ENCODE measurements at regions not wholly inside any gene's neighbourhood (a gene's known extent, or its start where the extent isn't known, plus 50 kb on each side); places are given as distances from the start of the nearest gene placed in this dataset.

DNA sequence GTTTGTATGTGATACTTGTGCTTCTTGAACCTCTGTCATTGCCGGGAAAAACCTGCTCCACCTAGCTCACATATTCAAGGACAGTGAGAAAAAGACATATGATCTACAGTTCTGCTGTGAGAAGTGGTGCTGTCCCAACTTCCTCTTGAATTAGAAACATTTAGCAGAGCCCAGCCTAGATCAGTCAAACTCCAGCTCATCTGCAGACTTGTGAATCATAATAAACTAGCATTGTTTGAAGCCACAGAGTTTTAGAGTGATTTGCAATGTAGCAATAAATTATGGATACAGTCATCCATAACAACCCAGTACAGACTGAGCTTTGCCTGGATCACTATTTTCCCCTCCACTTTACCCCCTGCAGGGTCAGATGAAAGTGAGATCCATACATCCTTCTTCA lies 497.8 kb downstream of the PLA2G4A start:
- DNase-seq: no peak

DNA sequence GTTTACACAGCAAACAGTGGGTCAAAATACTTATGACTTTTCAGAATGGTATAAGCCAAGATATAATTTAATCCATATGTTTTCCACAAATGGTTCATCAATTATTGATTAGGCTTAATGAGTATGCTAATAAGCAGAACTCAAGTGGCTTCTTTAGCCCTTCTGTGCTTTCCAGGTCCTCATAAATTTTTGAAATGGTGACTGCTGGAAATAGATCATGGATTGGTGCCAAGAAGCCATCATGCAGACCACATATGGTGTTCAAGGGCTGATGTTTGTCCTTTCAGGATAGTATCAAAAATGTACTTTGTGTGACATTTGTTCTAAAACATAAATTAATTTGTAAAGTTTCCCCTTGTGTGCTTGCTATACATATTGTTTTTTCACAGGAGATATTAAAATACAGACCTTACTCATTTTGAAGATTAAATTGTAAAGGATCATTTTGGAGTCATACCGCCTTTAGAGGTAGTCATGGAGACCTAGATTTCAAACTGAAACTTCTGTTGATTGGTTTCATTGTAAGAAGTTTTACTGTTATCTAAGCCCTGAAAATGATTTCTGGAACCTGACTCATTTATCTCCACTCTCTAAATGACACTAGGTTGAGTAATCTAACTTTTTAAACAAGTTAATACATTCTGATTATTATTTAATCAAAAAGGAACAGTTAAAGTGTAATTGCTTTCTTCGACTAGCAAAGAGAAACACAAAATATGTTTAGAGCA lies 507.9 kb downstream of the PLA2G4A start:
- DNase-seq: no peak

DNA sequence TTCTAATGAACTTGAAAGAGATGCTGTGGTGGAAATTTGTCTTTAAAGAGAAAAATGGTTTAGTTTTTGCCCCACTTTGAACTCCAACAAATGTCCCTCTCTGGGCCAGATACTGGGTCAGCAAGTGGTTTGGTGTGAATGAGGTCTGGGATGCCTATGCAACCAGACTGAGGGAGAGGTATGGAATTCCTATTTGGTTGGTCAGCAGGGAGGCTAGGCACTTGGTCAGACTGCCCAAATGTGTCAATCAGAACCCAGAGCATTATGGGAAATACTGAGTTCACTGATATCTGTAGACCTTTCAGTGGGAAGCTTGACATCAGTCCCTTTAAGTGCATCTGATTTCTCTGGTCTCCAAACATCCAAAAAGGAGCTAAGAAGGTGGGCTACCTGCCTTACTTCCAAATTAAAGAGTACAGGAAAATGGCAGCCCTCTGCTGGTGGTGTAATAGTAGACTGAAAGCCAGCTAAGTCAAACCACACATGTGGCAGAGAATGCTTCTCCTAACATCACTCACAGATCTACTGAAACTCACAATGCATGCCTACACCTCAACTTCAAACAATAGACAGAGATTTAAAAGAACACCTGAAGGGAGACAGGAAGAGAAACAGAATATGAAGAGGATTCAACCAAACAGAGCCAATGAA lies 510.1 kb downstream of the PLA2G4A start:
- no peak for DNase-seq

DNA sequence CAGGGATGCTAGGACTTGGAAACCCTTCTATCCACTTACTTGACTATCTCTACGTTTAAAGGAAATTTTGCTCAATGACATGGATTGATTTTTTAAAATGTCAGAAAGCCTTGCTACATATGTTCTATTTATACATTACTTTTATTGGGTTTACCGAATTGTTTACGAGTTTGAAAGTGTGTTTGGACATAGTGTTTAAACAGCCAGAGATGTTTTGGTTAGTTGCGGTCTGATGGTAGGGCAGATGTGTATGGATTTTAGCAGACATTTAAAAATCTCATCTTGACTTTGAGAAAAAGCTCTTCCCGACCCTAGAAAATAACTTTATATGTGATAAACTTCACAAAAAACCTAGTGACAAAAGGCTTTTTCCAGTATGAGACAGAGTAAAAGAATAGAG lies 513.7 kb downstream of the PLA2G4A start:
- DNase-seq: no peak

DNA sequence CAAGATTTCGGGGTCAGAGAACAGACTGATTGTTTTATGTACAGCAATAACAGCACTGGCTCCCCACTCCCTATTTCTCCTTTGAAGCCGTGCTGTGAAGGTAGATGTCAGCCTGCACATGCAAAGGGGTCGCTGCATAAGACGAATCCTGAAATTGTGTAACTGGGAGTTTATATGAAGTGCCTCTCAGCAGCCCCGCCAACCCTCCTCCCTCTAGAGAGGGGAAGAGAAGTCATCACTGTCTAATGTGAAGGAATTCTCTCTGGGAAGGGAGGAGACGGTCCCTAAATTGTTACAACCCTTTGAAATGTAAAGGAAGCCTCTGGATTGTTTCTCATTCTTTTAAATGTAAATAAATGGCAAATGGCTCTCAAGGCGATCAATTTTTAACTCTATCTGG lies 545.3 kb downstream of the PLA2G4A start:
- DNase-seq: no peak

DNA sequence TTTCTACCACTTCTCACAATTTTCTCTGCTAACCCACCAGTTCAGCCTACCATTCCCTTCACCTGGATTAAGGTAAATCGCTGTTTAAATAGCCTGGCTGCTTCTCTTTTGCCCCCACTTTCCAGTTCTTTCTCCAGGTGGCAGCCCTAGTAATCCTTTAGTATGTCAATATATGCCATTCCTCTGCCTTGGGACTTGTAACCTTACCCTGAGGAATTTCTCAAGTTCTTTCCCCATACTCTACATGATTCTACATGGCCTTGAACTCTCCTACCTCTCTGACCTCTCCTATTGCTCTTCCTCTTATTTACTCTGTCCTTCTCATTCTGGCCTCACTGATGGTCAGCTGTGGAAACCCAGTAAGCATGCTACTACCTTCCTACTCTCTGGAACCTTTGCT lies 546.0 kb downstream of the PLA2G4A start:
- no peak for DNase-seq

DNA sequence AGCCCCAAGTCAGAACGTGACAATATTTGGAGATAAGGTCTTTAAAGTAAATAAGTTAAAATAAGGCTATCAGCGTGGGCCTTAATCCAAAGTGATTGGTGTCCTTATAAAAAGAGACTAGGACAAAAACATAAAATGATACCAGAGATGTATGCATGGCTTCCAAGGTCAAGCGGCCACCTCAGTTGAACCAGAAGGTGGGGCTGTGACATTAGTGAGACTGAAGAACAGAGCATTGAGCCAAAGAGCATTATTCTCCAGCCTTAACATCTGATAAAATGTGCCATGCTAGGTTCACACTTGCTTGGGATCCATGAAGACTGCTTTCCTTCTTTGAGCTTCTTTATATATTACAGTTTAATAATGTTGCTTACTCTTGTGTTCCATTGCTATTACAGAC lies 554.6 kb downstream of the PLA2G4A start:
- no peak for DNase-seq

DNA sequence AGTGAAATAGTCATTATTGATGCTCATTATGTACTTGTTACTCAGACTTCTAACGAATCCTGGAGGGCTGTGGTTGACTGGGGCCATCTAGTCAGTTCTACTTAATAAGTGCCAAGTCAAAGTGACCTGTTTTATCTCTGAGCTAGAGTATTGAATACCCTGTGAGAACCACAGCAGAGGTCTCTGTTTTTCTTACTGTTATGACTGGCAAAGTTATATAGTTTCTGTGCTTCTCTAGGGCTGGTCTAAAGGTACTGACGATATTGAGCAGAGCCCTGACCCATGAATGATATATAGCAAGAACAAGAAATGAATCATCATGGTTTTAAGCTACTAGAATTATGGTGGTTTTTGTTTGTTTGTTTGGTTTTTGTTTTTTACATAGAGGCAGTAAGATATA lies 555.8 kb downstream of the PLA2G4A start:
- DNase-seq: no peak

DNA sequence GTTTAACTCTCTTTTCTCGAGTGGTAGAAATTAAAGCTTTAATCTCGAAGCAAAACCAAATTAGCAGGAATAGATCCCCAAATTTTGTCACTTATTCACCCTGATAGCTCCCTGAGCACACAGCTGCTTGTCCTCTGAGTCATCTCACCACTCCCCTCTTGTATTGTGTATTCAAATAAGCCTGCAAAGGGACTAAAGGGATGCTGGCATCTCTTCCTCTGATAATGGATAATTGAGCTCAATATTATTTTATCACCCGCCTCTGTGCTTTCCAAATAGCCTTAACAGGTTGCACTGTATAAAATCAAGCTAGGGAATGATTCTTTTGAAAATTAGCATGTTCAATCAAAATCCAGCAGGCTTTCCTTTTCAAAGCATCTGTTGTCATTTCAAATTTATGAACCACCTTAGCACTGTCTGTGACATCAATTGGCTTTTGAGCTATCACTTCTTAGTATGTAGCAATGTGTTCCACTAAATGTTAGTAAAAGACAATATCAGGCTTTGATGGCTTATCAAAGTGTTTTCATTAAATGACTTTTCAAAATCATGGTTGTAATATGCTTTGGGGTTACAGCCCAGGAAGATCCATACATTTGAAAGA lies 561.6 kb downstream of the PLA2G4A start:
- no peak for DNase-seq

DNA sequence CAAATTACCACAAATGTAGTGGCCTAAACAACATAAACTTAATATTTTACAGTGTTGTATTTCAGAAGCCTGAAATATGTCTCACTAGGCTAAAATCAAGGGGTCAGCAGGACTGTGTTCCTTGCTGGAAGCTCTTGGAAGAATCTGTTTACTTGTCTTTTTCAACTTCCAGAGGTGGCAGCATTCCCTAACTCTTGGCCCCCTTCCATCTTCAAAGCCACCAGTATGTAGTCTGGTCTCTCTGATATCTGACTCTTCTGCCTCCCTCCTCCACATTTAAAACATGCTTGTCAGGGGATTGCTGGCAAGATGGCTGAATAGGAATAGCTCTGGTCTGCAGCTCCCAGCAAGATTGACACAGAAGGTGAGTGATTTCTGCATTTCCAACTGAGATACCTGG lies 567.5 kb downstream of the PLA2G4A start:
- no peak for DNase-seq

DNA sequence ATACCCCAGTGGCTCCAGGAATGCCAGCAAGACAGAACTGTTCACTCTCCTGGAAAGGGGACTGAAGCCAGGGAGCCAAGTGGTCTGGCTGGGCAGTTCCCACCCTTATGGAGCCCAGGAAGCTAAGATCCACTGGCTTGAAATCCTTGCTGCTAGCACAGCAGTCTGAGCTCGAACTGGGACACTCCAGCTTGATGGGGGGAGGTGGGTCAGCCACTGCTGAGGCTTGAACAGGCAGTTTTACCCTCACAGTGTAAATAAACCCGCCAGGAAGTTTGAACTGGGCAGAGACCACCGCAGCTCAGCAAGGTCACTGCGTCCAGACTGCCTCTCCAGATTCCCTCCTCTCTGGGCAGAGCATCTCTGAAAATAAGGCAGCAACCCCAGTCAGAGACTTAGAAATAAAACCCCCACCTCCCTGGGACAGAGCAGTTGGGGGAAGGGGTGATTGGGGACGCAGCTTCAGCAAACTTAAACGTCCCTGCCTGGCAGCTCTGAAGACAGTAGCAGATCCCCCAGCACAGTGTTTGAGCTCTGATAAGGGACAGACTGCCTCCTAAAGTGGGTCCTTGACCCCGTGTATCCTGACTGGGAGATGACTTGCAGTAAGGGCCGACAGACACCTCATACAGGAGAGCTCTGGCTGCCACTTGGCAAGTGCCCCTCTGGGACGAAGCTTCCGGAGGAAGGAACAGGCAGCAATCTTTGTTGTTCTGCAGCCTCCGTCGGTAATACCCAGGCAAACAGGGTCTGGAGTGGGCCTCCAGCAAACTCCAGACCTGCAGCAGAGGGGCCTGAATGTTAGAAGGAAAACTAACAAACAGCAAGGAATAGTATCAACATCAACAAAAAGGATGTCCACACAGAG lies 568.4 kb downstream of the PLA2G4A start:
- DNase-seq: no peak

DNA sequence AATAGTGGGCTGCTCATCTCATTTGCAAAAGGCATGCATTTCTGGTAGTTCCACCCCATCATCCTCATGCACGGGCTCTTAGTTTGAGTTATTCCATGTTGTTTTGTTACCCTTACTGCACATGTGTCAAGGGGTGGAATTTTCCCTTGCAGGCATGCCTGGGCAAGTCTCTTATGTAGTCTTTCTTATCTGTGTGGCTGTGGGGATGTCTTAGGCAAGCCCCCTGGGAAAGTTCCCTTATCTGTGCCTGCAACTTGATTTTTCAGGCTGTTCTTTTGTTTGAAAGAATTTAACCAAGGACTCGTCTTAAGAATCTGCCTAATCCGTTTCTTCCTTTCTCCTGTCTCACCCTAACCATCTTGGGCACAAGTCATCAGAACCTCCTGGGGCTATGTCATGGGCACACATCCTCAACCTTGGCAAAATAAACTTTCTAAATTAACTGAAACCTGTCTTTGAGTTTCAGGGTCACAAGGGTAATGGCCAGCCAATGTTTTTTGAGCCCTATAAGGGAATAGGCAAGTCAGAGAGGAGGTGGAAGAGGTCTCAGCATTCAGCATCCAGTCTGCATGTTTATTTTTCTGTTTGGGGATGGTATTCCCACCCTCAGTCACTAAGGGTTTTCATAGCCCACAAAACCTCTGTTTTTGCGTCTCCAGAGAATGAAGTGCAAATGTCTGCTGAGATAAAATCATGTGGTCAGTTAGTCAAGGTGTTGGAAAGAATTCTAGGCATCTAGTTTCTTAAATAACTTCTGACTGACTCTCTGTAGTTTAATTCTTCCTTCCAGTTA lies 579.7 kb downstream of the PLA2G4A start:
- DNase-seq: no peak

DNA sequence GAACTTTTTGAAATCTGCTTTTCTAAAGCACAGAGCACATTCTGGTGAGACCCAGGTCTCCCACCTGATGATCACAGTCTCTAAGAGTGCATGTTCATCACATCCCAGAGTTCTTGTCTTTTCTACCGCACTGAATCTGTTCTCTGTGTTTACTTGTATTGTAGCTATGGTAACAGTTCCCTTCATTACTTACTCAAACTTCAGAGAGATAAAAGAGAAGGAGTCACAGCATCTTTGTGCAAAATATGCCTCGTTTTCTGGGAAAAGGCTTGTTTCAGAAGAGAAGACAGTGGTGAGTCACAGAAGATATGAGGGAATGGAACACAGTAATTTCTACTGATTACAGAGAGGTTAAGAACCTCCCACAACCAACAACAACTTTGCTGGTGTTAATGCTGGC lies 580.6 kb downstream of the PLA2G4A start:
- no peak for DNase-seq

DNA sequence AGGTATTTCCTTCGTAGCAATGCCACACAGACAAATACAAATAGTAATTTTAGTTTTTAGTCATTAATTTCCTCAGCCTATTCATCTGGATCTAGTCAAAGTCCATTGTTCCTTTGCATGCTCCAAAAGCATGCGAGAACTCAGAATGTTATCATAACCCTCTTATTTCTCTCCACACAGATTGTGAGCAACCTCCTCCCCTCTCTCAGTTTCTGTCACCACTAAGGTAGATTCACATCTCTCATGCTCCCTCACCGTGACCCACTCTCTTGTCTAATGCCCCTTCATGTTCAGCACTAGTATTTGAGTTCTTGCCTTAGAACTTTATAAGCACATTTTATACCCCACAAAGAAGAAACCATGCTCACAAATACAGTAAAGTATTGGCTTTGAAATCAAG lies 582.4 kb downstream of the PLA2G4A start:
- DNase-seq: no peak

DNA sequence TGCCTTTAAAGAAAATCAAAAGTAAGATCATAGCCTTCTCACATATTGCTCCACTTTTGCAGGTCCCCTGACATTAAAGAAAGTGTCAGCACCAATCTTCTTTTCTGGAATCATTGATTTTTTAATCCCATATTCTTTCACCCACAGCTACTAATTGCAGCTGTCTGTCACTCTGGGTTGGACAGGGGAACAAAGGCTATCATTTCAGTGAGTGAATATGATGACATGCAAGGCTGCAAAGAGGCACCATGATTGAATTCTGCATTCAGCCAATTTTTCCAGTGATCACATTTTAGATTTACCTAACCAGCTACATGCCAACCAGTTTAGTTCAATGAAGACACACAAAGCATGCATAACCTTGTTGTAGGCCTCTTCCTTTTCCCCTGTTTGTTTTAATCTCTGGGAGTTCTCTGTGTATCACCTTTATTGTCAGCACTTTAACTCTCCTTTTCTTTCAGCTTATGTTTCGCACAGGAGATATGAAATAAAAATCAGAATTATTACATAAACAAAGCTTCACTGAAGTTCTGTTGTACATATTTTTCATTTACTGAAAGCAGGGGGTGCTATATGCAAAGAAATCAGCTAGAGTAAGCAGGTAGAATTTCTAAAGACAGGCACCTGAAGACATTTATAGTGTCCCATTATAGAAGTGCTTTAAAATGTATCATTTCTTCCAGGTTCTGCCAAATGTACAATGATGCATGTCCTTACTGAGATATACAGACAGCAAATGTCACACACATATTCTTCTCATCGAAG lies 584.8 kb downstream of the PLA2G4A start:
- peak; percentile 19 for DNase-seq

DNA sequence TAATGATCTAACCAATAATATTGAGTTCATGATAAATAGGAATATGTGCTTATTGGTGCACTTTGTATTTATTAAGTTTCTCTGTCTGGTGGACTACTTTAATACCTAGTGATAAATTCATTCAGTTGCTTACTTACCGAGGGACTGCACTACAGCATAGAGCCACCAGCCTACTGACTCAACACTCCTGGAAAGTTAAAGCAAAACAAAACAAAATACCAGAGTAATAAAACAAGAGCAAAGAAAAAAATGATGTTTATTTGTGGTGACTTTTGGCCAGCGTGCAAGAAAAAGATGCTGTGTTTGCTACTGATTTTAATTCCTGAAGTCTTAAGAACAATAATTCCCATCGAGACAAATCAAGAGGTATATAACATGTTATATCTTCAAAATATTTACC lies 586.3 kb downstream of the PLA2G4A start:
- DNase-seq: no peak

DNA sequence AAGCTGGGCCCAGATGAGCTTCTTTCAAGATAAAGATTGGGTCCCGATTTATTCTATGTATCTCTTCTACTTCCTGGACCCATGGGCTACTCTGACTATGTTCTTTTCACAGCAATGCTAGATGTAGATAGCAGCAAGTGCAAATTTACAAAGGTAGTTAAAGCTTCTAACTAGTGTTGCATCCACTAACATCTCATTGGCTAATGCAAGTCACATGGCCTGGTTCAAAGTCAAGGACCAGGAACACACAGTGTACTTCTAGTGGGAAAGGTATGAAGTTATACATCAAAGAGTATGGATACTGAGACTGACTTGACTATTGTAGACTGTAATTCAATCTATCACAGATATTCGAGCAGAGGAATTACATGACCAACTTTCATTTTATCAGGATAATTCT lies 588.8 kb downstream of the PLA2G4A start:
- no peak for DNase-seq

DNA sequence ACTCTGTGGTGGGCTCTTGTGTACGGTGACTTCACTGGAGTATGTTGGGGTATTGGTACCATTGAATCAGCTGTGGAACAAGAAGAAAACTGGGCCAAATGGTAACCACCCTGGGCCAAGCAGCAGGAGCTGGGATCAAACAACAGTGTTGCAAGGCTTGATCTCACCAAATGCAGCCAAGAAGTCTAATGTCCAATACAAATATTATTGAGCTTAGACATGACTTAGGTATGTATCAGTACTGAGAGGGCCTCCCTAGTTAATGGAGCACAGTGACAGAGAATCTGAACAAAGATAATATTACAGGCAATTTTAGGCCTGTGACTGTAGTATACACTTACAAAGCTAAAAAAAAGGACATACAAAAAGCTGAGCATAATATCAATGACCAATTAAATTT lies 604.8 kb downstream of the PLA2G4A start:
- no peak for DNase-seq

DNA sequence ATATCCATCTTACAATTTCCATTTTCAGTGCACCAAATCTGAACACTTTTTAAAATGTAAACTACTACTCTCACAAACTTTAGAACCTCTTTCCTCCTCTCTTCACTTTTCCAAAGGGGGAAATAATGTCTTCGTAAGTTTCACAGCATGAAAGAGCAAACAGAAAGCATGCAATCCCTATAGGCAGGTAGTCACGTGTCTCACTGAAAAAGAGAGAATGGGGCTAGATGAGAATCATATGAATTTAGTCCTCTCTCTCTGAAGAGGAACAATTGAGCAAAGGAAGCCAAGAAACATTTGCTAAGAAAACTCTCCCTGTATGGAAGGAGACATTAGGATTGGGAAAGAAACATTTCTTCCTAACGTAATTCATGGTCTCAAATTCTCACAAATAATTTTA lies 613.9 kb downstream of the PLA2G4A start:
- DNase-seq: no peak

DNA sequence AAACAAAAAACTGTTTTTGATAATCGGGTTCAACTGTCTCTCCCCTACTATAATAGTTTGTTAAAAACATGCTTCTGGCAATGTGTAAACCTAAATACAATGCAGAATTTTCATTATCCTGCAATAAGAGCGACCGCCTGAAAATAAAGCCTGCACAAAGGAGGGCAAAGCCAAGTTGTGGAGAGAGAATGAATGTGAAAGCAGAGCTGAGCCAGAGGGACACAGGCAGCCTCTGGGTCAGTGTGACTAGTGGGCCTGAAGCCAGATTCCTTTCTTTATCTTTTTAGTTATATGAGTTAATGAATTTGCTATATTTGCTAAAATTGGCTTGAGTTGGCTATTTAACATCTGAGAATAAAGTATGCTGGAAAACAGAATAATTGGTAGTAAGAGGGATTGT lies 615.2 kb downstream of the PLA2G4A start:
- DNase-seq: no peak

DNA sequence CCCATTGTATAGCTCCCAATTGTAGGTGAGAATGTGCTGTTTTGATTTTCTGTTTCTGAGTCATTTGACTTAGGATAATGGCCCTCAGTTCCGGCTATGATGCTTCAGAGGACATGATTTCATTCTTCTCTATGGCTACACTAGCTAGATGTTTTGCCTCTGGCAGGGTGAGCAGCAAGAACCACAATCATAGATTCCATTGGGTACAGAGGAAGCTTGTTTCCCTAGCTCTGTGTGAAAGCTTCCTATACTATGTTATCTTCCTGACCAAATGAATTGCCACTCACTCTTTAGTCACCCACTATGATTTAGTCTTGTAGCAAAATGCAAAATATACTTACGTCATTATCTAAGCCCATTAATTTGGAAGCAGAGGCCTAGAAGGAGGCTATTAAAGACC lies 616.3 kb downstream of the PLA2G4A start:
- no peak for DNase-seq

DNA sequence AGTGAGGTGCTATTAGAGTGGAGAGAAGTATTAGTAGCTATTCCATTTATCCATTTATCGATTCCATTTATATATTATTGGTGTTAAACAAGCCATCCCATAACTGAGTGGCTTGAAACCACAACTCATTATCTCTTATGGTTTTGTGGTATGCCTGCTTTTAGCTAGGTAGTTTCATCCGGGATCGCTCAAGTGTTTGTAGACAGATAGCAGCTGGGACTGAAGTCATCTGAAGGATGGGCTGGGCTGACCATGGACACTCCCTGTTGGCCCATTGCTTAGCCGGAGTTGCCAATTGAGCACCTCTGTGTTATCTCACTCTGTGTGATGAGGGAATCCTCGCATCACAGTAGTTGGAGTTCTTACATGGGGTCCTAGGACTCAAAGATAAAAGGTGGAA lies 622.5 kb downstream of the PLA2G4A start:
- peak; percentile 56 for DNase-seq
